ENCODE measurements at regions not wholly inside any gene's neighbourhood (a gene's known extent, or its start where the extent isn't known, plus 50 kb on each side); places are given as distances from the start of the nearest gene placed in this dataset.

DNA sequence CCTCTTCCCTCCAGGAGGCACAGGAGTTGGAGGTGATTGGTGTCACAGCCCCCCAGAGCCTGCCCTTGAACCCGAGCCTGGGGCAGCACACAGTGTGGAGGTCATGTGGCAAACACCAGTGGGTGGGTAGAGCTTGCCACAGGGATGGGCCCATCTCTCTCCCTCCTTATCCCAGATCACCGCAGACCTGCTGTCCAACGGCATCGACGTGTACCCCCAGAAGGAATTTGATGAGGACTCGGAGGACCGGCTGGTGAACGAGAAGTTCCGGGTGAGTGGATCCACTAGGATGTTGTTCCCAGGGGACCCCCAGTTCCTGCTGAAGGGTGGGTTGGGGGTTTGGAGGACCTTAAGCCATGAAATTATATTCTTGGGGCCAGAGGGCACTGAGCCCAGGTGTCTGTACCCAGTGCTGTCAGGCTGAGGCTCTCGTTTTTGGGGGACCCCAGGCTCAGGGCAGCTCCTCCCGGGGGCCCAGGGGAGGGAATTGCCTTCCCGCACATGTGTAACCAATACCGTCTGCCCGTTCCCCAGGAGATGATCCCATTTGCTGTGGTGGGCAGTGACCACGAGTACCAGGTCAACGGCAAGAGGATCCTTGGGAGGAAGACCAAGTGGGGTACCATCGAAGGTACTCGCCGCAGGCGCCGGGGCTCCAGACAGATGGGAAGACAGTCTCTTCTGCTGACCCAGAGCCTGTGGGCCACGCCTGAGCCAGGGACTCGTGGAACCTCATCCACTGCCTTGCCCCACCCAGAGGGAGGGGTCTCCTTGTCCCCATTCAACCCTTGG lies 351.9 kb downstream of the SEC14L1 start:
- TF ChIP-seq, protein P1, sequence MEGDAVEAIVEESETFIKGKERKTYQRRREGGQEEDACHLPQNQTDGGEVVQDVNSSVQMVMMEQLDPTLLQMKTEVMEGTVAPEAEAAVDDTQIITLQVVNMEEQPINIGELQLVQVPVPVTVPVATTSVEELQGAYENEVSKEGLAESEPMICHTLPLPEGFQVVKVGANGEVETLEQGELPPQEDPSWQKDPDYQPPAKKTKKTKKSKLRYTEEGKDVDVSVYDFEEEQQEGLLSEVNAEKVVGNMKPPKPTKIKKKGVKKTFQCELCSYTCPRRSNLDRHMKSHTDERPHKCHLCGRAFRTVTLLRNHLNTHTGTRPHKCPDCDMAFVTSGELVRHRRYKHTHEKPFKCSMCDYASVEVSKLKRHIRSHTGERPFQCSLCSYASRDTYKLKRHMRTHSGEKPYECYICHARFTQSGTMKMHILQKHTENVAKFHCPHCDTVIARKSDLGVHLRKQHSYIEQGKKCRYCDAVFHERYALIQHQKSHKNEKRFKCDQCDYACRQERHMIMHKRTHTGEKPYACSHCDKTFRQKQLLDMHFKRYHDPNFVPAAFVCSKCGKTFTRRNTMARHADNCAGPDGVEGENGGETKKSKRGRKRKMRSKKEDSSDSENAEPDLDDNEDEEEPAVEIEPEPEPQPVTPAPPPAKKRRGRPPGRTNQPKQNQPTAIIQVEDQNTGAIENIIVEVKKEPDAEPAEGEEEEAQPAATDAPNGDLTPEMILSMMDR (IDR thresholded peaks at IDR 0.05) = no peak
- TF ChIP-seq POLR2A (IDR thresholded peaks at IDR 0.05) = no peak
